OCI-LY3 (cell line): ENCODE measurements at regions not wholly inside any gene's neighbourhood (a gene's known extent, or its start where the extent isn't known, plus 50 kb on each side); places are given as distances from the start of the nearest gene placed in this dataset.
"Not testable (repeated sequence)": the region's sequence is repeated elsewhere in the genome, so short reads cannot be mapped to it uniquely, and the experiment has no call there.

Experiments used
- CTCF ChIP-seq: fragments of 200-600, 300-600 bp; sonication (generic); IDR thresholded peaks from 2 replicates; pipeline ENCODE4 v1.5.1; 2014; ENCODE audit warnings: antibody characterized with exemption, low read length, low read depth
- EZH2phosphoT487 ChIP-seq: fragments of 200-600 bp; shearing (Covaris generic); IDR thresholded peaks from 2 replicates; pipeline ENCODE4 v1.6.1; 2018; ENCODE audit warnings: antibody characterized with exemption, mixed run types, low read depth

- not testable (repeated sequence) for TF ChIP-seq CTCF, EZH2phosphoT487
These were observed 297.1 kb downstream of the RPIA start for GRCh38 chr2:88988617-88989016.
